ENCODE measurements at regions not wholly inside any gene's neighbourhood (a gene's known extent, or its start where the extent isn't known, plus 50 kb on each side); places are given as distances from the start of the nearest gene placed in this dataset.

DNA sequence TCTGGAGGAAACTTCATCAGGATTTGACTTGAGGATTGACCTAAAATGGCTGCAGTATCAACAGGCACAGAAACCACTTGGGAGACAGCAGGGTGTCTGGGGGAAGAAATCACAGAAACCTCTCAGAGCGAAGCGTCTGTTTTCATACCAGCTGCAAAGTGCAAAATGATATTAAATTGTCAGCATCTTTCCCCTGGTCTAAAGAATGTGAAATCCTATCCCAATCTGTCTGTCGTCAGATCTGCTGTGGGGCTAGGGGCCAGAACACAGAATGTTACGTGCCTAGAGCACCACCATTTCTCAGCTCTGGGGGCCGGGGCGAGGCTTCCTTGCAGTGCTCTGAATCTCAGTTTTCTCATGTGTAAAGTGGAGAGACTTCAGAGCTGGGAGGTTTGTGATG lies 54.1 kb upstream of the MYCN start:
- TF ChIP-seq CTCF (IDR thresholded peaks at IDR 0.05 in 8 of 11, conservative IDR thresholded peaks at IDR 0.05 in 3 of 11) (no peak), POLR2AphosphoS5 (IDR thresholded peaks at IDR 0.05) (no peak), POLR2A (IDR thresholded peaks at IDR 0.05) (no peak)

Measured in spleen (tissue), 7 donors.